Jurkat, Clone E6-1 (cell line): ENCODE measurements at regions not wholly inside any gene's neighbourhood (a gene's known extent, or its start where the extent isn't known, plus 50 kb on each side); places are given as distances from the start of the nearest gene placed in this dataset.

Experiments
- DNase-seq: peaks from one replicate; pipeline ENCODE4 v3.0.0-alpha.2; 2011; ENCODE audit warnings: low read depth, low spot score
- H3K4me3 ChIP-seq: 2 replicates; pipeline ENCODE4 v1.5.1; 2011; ENCODE audit warnings: mild to moderate bottlenecking, low read length, control low read depth, moderate library complexity

- H3K4me3 ChIP-seq = no peak overlapping the region
- no peak for DNase-seq
These were observed 146.5 kb downstream of the SYK start for GRCh38 chr9:90948156-90948555.

GRCh38 chr9:90950600-90950999 lies 149.0 kb downstream of the SYK start:
- H3K4me3 ChIP-seq = no peak overlapping the region
- DNase-seq = no peak

GRCh38 chr9:90953200-90953599 lies 151.6 kb downstream of the SYK start:
- DNase-seq = no peak
- H3K4me3 ChIP-seq = no peak overlapping the region

- no peak for DNase-seq
- H3K4me3 ChIP-seq = no peak overlapping the region
These were observed 152.2 kb downstream of the SYK start for GRCh38 chr9:90953805-90954204.

- no peak overlapping the region for H3K4me3 ChIP-seq
- DNase-seq = no peak
These were observed 154.6 kb downstream of the SYK start for GRCh38 chr9:90956026-90956810.

- no peak overlapping the region for H3K4me3 ChIP-seq
- DNase-seq = no peak
These were observed 156.7 kb downstream of the SYK start for GRCh38 chr9:90958328-90958727.

- no peak overlapping the region for H3K4me3 ChIP-seq
- no peak for DNase-seq
These were observed 159.3 kb downstream of the SYK start for GRCh38 chr9:90960941-90961340.

- no peak for DNase-seq
- no peak overlapping the region for H3K4me3 ChIP-seq
These were observed 159.8 kb downstream of the SYK start for GRCh38 chr9:90961375-90961774.

- H3K4me3 ChIP-seq = no peak overlapping the region
- DNase-seq = no peak
These were observed 162.7 kb downstream of the SYK start for GRCh38 chr9:90964101-90965020.

GRCh38 chr9:90965226-90966030 lies 163.8 kb downstream of the SYK start:
- no peak overlapping the region for H3K4me3 ChIP-seq
- DNase-seq = no peak

GRCh38 chr9:90966031-90966290 lies 164.3 kb downstream of the SYK start:
- no peak for DNase-seq
- no peak overlapping the region for H3K4me3 ChIP-seq

- no peak overlapping the region for H3K4me3 ChIP-seq
- DNase-seq = no peak
These were observed 165.0 kb downstream of the SYK start for GRCh38 chr9:90966480-90967144.

- no peak overlapping the region for H3K4me3 ChIP-seq
- no peak for DNase-seq
These were observed 165.5 kb downstream of the SYK start for GRCh38 chr9:90967145-90967538.

- no peak for DNase-seq
- H3K4me3 ChIP-seq = no peak overlapping the region
These were observed 167.5 kb downstream of the SYK start for GRCh38 chr9:90969021-90969675.

- no peak overlapping the region for H3K4me3 ChIP-seq
- no peak for DNase-seq
These were observed 169.0 kb downstream of the SYK start for GRCh38 chr9:90970608-90971007.

- DNase-seq = no peak
- H3K4me3 ChIP-seq = no peak overlapping the region
These were observed 170.4 kb downstream of the SYK start for GRCh38 chr9:90972057-90972456.

- no peak overlapping the region for H3K4me3 ChIP-seq
- peak; percentile 53 for DNase-seq
These were observed 172.4 kb downstream of the SYK start for GRCh38 chr9:90974016-90974415.

- DNase-seq = no peak
- peak overlapping the region; percentile 15 for H3K4me3 ChIP-seq
These were observed 173.1 kb downstream of the SYK start for GRCh38 chr9:90974643-90975245.
